ENCODE measurements at regions not wholly inside any gene's neighbourhood (a gene's known extent, or its start where the extent isn't known, plus 50 kb on each side); places are given as distances from the start of the nearest gene placed in this dataset.

GRCh38 chrX:42260854-42261253, 337.5 kb upstream of the CASK start:
- TF ChIP-seq CTCF (conservative IDR thresholded peaks at IDR 0.05; ENCODE audit: low read depth, low read length) (no peak), EZH2 (IDR thresholded peaks at IDR 0.05; ENCODE audit: low read length, unreplicated experiment) (no peak), EZH2phosphoT487 (IDR thresholded peaks at IDR 0.05; ENCODE audit: borderline replicate concordance, low read length) (no peak)

All from PC-3 (cell line).